HG02798 (cell line): ENCODE measurements at regions not wholly inside any gene's neighbourhood (a gene's known extent, or its start where the extent isn't known, plus 50 kb on each side); places are given as distances from the start of the nearest gene placed in this dataset.
"Not testable (repeated sequence)": the region's sequence is repeated elsewhere in the genome, so short reads cannot be mapped to it uniquely, and the experiment has no call there.

Experiments used
- ATAC-seq: cut with Tn5 transposase; IDR thresholded peaks from one replicate; pipeline ENCODE4 v1.9.1; 2021; ENCODE audit warnings: mild to moderate bottlenecking; ENCODE audit not compliant: unreplicated experiment, poor library complexity

- no peak for ATAC-seq
Observed at GRCh38 chr2:221724631-221725203, 152.6 kb upstream of the EPHA4 start.

- ATAC-seq = not testable (repeated sequence)
Observed at GRCh38 chr2:221724117-221724516, 152.0 kb upstream of the EPHA4 start.

GRCh38 chr2:221716426-221717303 lies 144.6 kb upstream of the EPHA4 start:
- ATAC-seq = no peak

- no peak for ATAC-seq
Observed at GRCh38 chr2:221715523-221716247, 143.6 kb upstream of the EPHA4 start.

DNA sequence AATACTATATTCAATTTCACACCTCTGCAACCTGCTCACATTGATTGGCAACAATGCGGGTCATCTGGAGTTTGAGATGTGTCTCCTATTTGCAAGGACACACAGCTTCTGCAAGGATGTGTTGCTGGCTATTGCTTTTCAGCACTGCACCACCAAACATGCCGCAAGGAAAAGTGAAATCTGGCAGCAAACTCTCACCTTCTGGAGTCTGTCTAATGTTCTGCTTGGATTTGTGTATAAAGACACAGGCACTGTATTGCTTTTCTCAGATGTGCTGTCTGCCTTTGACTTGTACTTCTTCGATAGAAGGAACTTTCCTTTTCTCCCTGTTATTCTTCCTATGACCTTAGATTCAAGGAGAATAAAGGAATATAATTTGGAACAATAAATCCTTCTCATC lies 138.6 kb upstream of the EPHA4 start:
- ATAC-seq = no peak

GRCh38 chr2:221708902-221709301 lies 136.8 kb upstream of the EPHA4 start:
- ATAC-seq = no peak

DNA sequence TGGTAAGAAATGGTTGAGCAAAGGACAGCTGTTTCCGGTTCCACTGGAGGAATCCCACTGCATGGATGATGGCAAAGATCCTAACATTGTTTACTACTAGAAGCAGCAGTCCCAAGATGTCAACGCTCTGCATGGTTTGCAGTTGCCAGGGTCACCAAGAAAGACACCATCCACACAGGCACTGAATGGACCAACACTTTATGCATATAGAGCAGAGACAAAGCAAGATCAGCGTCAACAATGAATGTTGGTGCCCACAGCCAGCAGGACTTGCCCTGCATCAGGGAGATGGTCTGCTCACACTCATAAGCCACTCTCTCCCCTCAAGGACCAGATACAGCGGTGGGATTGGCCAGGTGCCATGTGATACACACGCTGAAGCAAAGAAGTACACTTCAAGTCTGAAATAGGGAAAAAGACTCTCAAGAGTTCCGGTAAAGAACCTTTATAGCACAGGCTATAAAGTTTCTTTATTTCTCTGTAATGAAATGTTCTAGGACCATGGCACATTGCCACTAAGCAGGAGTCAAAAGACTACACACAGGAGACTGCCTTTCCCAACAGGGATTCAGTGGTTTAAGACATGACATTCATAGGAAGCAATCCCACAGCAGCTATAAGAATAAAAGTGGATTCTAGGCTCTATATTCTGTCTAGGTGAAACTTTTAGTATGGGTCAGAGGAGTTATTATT lies 133.2 kb upstream of the EPHA4 start:
- no peak for ATAC-seq

DNA sequence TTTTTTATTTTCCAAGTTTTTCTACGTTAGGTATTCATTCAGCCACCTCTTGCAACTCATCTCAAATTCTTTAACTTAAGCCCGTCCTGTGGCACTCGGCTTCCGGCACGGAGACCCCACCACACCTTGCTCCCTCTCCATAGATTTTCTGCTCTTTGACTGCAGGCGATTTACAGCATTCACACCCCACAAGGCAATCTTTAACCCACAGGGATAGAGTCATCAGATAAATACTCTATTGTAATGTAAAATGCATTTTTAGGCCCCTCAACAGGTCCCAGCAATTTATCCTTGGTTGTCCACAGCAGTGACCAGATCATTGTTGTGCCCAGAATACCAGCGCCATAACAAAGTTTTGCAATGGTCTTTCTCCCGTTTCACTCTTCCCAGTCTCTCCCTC lies 132.3 kb upstream of the EPHA4 start:
- ATAC-seq = no peak

GRCh38 chr2:221693365-221693764 lies 121.3 kb upstream of the EPHA4 start:
- no peak for ATAC-seq

DNA sequence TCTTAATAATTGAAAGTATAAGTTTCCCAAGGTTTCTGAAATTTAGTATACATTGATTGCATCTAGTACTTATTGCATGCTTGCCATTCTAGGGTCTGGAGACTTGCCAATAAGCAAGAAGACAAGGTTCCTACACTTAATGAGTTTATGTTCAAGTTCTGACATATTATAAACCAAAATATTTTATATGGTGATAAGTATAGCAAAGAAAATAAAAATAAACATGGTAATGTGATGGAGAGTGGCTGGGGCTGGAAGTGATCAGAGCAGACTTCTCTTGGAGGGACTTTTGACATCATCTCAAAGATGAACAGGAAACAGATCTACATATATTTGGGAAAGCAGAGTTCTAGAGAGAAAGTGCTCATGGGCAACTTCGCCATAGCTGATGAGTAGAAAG lies 119.5 kb upstream of the EPHA4 start:
- no peak for ATAC-seq

DNA sequence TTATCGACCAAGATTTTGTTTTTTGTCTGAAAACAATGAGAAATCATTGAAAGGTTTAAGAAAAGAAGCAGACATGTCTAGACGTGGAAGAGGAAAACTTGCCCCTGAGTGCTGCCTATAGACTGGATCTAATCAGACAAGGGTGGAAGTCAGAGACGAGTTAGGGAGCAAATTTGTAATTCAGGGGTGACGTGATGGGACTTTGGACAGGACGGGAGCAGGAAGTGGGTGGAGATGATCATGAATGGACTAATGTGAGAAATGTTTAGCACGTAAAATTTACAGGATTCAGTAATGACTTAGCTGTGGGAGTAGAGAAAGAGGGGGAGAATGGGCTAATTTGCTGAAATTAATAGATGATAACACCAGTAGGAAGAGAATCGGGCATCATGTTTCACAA lies 117.0 kb upstream of the EPHA4 start:
- no peak for ATAC-seq

- no peak for ATAC-seq
Observed at GRCh38 chr2:221680548-221680947, 108.4 kb upstream of the EPHA4 start.

DNA sequence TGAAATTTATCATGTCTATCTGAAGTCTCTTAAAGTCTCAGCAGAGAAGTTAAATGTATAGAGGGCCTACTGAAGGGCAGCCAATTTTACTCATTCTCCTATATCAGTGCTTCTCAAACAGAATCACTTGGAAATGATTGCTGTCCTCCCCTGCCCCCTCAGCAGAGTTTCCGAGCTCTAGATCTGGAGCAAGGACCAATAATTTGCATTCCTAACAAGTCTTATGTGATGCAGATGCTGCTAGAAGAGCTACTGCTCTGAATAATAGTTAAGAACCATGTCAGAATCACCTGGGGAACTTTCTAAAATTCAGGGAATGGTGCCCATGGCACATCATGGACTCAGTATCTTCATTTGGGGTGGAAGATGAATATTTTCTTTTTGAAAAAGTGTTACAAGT lies 105.6 kb upstream of the EPHA4 start:
- ATAC-seq = no peak

- ATAC-seq = no peak
Observed at GRCh38 chr2:221676566-221677172, 104.6 kb upstream of the EPHA4 start.

DNA sequence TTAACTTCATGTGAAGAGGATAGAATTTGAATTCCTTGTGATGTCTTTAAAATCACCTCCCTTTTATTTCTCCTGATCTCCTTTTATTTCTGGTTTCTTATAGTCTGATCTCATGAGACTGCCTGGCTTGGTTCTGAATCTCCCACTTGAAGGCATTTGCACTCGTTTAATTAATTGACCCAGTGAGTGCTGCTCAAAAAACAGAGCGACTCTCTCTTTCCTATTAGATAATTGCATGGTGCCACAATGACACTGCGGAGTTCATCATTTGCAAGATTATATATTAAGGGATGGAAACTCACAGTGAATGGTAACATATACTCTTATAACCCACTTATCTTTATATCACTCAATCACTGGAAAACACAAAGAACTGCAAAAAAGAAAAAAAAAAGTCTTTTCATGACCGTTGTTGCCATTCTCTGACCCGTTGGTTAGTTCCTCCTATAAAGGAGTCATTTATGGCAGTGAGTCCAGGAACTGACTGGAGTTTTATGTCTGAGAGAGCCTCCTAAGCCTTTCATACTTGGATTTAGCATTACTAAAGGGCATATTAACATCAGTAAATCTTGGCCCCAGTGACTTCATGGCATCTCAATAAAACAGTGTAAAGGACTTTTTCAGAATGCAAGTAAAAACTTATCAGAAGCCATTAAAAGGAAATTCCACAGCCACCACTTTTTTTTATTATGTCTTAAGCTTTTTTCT lies 103.3 kb upstream of the EPHA4 start:
- no peak for ATAC-seq

DNA sequence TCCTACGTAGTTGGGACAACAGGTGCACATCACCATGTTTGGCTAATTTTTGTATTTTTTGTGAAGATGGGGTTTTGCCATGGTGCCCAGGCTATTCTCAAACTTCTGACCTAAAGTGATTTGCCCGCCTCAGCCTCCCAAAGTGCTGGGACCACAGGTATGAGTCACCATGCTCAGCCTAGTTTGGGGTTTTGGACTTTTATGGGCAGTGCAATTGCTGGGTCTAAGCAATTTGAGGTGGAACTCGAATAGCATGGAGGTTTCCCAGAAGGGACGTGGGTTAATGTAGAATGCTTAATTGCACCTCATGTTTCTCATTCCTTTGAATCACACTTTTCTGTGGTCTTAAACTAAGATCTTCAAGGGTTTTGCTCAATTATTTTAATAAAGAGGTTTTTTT lies 102.3 kb upstream of the EPHA4 start:
- no peak for ATAC-seq

GRCh38 chr2:221673248-221673647 lies 101.1 kb upstream of the EPHA4 start:
- no peak for ATAC-seq

- no peak for ATAC-seq
Observed at GRCh38 chr2:221671515-221671914, 99.4 kb upstream of the EPHA4 start.

- ATAC-seq = no peak
Observed at GRCh38 chr2:221662689-221663391, 90.7 kb upstream of the EPHA4 start.
